K562 (cell line): ENCODE measurements at regions not wholly inside any gene's neighbourhood (a gene's known extent, or its start where the extent isn't known, plus 50 kb on each side); places are given as distances from the start of the nearest gene placed in this dataset.

ENCODE experiments used
- CCNT2 ChIP-seq: IDR thresholded peaks from 2 replicates; pipeline ENCODE4 v1.6.1; 2011; ENCODE audit warnings: borderline replicate concordance, low read depth, mild to moderate bottlenecking, moderate library complexity, mixed read lengths, low read length; ENCODE audit not compliant: insufficient read length; ENCODE audit errors: extremely low read depth
- EGR1 ChIP-seq: fragments of 450-650 bp; conservative IDR thresholded peaks from 2 replicates; pipeline ENCODE4 v1.6.1; 2017; ENCODE audit warnings: mild to moderate bottlenecking
- GTF2A2 ChIP-seq: IDR thresholded peaks from 2 replicates; pipeline ENCODE4 v1.6.1; 2016; ENCODE audit warnings: mild to moderate bottlenecking, missing genetic modification characterization, missing compliant biosample characterization
- HMGN3 ChIP-seq: IDR thresholded peaks from 2 replicates; pipeline ENCODE4 v1.6.1; 2011; ENCODE audit warnings: borderline replicate concordance, low read depth, mild to moderate bottlenecking, mixed read lengths, low read length; ENCODE audit not compliant: insufficient read length; ENCODE audit errors: extremely low read depth
- KHSRP ChIP-seq: fragments of 450-650 bp; IDR thresholded peaks from 2 replicates; pipeline ENCODE4 v1.6.1; 2017
- MAFF ChIP-seq: IDR thresholded peaks from 2 replicates; pipeline ENCODE4 v1.6.1; 2012; ENCODE audit warnings: low read length, improper control_type of control experiment
- MEF2D ChIP-seq: conservative IDR thresholded peaks from 2 replicates; pipeline ENCODE4 v1.6.1; 2016; ENCODE audit warnings: low read depth, missing genetic modification characterization, missing compliant biosample characterization
- NFE2 ChIP-seq: IDR thresholded peaks from 2 replicates; pipeline ENCODE4 v1.6.1; 2014; ENCODE audit warnings: antibody characterized with exemption, low read depth
- NR4A1 ChIP-seq, 2 experiments: fragments of 250-450 bp in 1 of 2; fragments of 450-650 bp in 1 of 2; sonication (Bioruptor Pico) in 1 of 2; IDR thresholded peaks; 2 replicates each; pipeline versions ENCODE4 v1.4.0 to v1.6.1; 2016 to 2020; ENCODE audit warnings: mild to moderate bottlenecking in 2 of 2, missing compliant biosample characterization in 1 of 2, missing genetic modification characterization in 1 of 2, moderate library complexity in 1 of 2
- PCBP1 ChIP-seq: fragments of 200-400 bp; formaldehyde crosslinking; IDR thresholded peaks from 2 replicates; pipeline ENCODE4 v1.6.1; 2018; ENCODE audit warnings: mild to moderate bottlenecking, low read depth, low read length; ENCODE audit not compliant: poor library complexity, severe bottlenecking
- PHB ChIP-seq: fragments of 250-450 bp; sonication (Bioruptor Pico); IDR thresholded peaks from 2 replicates; pipeline ENCODE4 v1.5.0; 2021
- PHF21A ChIP-seq: fragments of 450-650 bp; IDR thresholded peaks from 2 replicates; pipeline ENCODE4 v1.6.1; 2017; ENCODE audit warnings: low read depth, borderline replicate concordance
- POLR2AphosphoS5 ChIP-seq: IDR thresholded peaks from 2 replicates; pipeline ENCODE4 v1.6.1; 2011; ENCODE audit warnings: mild to moderate bottlenecking, low read depth, low read length, moderate library complexity; ENCODE audit not compliant: control insufficient read depth, insufficient read depth
- SMAD1 ChIP-seq: fragments of 150-350 bp; IDR thresholded peaks from 2 replicates; pipeline ENCODE4 v1.6.1; 2014; ENCODE audit warnings: low read length, low read depth; ENCODE audit not compliant: partially characterized antibody
- TARDBP ChIP-seq: fragments of 450-650 bp; IDR thresholded peaks from 2 replicates; pipeline ENCODE4 v1.6.1; 2016
- ZBED1 ChIP-seq: IDR thresholded peaks from 2 replicates; pipeline ENCODE4 v1.6.1; 2014
- ZC3H11A ChIP-seq: IDR thresholded peaks from 2 replicates; pipeline ENCODE4 v1.6.1; 2012; ENCODE audit warnings: low read depth, low read length, improper control_type of control experiment
- ZFP1 ChIP-seq: fragments of 450-650 bp; formaldehyde crosslinking; IDR thresholded peaks from 2 replicates; pipeline ENCODE4 v1.4.0; 2020; ENCODE audit warnings: mild to moderate bottlenecking, mixed read lengths
- ZKSCAN8 ChIP-seq: fragments of 200-800 bp; sonication (Bioruptor generic); IDR thresholded peaks from 2 replicates; pipeline ENCODE4 v1.6.1; 2016; ENCODE audit warnings: missing genetic modification characterization, missing compliant biosample characterization
- ZNF124 ChIP-seq: sonication (generic); formaldehyde crosslinking; IDR thresholded peaks from 2 replicates; pipeline ENCODE4 v1.8.1; 2022; ENCODE audit warnings: missing genetic modification reagents
- ZNF217 ChIP-seq: sonication (generic); formaldehyde crosslinking; IDR thresholded peaks from 2 replicates; pipeline ENCODE4 v1.8.0; 2022; ENCODE audit warnings: mild to moderate bottlenecking, missing genetic modification reagents
- ZNF263 ChIP-seq: sonication (generic); formaldehyde crosslinking; IDR thresholded peaks from 2 replicates; pipeline ENCODE4 v1.8.0; 2022; ENCODE audit warnings: mild to moderate bottlenecking, missing genetic modification reagents, borderline replicate concordance
- ZNF589 ChIP-seq: fragments of 200-800 bp; sonication (Bioruptor generic); IDR thresholded peaks from 2 replicates; pipeline ENCODE4 v1.6.1; 2016; ENCODE audit warnings: low read depth, missing genetic modification characterization, missing compliant biosample characterization
- ZNF717 ChIP-seq: fragments of 250-450 bp; sonication (Bioruptor Pico); IDR thresholded peaks from 2 replicates; pipeline ENCODE4 v1.5.0; 2021
- ZNF75A ChIP-seq: fragments of 450-650 bp; formaldehyde crosslinking; IDR thresholded peaks from 2 replicates; pipeline ENCODE4 v1.4.0; 2020; ENCODE audit warnings: mild to moderate bottlenecking
- ZSCAN32 ChIP-seq: fragments of 450-650 bp; formaldehyde crosslinking; IDR thresholded peaks from 2 replicates; pipeline ENCODE4 v1.4.0; 2020; ENCODE audit warnings: mild to moderate bottlenecking, moderate library complexity
- TF ChIP-seq, protein P1 (sequence below), 3 experiments: fragments of 200-800 bp in 1 of 3; sonication (Bioruptor generic) in 1 of 3; sonication (generic) in 1 of 3; formaldehyde crosslinking in 1 of 3; IDR thresholded peaks; 2 replicates each; pipeline versions ENCODE4 v1.6.1 to v1.8.0; 2016 to 2022; ENCODE audit warnings: mild to moderate bottlenecking in 2 of 3, missing compliant biosample characterization in 2 of 3, missing genetic modification characterization in 2 of 3, missing genetic modification reagents in 1 of 3
- TF ChIP-seq, protein P2 (sequence below): fragments of 250-450 bp; sonication (Bioruptor Pico); IDR thresholded peaks from 2 replicates; pipeline ENCODE4 v1.5.0; 2022; ENCODE audit warnings: mild to moderate bottlenecking

DNA sequence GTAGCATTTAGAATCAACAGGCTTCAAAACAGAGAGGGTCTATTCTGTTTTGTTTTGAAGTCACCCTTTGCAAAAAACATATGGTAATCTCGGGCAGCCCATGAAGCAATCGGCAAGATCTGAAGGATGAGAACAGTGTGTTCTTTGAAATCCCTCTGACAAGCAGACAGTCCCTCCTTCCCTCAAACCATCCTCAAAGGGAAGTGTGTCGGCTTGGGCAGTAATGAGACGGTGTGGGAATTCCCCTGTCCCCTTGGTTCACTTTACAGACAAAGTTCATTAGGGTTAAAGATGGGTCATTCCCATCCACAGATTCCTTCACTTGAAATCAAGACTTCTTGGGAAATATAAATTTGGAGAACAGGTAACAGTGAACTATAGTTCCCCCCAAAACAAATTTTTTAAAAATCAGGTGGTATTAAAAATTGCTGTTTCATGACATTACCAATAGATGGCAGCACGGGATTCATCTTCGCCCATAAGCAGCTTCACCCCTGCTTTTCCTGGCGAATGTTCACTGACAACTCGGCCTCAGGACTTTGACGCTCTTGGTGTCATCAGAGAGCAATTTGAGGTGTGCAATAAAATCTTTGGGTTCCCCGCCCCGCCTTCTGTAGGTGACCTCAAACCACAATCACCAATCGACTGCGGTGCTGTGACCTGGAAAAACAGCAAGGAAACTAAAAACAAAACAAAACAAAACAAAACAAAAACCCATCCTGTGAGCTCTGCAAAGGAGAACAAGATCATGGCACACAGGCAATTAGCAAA lies 159.3 kb upstream of the TNFAIP3 start (continued):
- TF ChIP-seq ZBED1 (no peak), ZNF217 (CRISPR knock-in tag) (no peak), EGR1 (no peak), ZKSCAN8 (CRISPR knock-in tag) (no peak), ZFP1 (no peak), ZNF75A (CRISPR knock-in tag) (no peak), GTF2A2 (tag) (no peak), ZSCAN32 (no peak), ZNF717 (CRISPR knock-in tag) (no peak), PHB (CRISPR knock-in tag) (no peak), ZC3H11A (no peak), HMGN3 (no peak), MAFF (0 out of 2 replicates have a peak, but pooled peaks have one; percentile 27), SMAD1 (no peak), ZNF124 (no peak), PCBP1 (no peak), NR4A1 (CRISPR knock-in tag; IDR thresholded peaks at IDR 0.05) (no peak), NR4A1 (tag; IDR thresholded peaks at IDR 0.05) (no peak), POLR2AphosphoS5 (no peak), NFE2 (peak; percentile 76), KHSRP (no peak), CCNT2 (no peak), MEF2D (tag) (no peak), TARDBP (no peak), ZNF589 (CRISPR knock-in tag) (0 out of 2 replicates have a peak, but pooled peaks have one; percentile 24), ZNF263 (CRISPR knock-in tag) (no peak), PHF21A (no peak)
- TF ChIP-seq, protein P1, sequence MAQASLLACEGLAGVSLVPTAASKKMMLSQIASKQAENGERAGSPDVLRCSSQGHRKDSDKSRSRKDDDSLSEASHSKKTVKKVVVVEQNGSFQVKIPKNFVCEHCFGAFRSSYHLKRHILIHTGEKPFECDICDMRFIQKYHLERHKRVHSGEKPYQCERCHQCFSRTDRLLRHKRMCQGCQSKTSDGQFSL (CRISPR knock-in tag; IDR thresholded peaks at IDR 0.05): no peak
- TF ChIP-seq, protein P1 (tag; IDR thresholded peaks at IDR 0.05): no peak
- TF ChIP-seq, protein P2, sequence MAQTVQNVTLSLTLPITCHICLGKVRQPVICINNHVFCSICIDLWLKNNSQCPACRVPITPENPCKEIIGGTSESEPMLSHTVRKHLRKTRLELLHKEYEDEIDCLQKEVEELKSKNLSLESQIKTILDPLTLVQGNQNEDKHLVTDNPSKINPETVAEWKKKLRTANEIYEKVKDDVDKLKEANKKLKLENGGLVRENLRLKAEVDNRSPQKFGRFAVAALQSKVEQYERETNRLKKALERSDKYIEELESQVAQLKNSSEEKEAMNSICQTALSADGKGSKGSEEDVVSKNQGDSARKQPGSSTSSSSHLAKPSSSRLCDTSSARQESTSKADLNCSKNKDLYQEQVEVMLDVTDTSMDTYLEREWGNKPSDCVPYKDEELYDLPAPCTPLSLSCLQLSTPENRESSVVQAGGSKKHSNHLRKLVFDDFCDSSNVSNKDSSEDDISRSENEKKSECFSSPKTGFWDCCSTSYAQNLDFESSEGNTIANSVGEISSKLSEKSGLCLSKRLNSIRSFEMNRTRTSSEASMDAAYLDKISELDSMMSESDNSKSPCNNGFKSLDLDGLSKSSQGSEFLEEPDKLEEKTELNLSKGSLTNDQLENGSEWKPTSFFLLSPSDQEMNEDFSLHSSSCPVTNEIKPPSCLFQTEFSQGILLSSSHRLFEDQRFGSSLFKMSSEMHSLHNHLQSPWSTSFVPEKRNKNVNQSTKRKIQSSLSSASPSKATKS (CRISPR knock-in tag): no peak
